Right forelimb (tissue), 1 donor: ENCODE measurements at regions not wholly inside any gene's neighbourhood (a gene's known extent, or its start where the extent isn't known, plus 50 kb on each side); places are given as distances from the start of the nearest gene placed in this dataset.

Experiments used
- DNase-seq: peaks from one replicate; pipeline ENCODE4 v3.0.0-alpha.2; 2018

- DNase-seq, result no peak
Measured at GRCh38 chr10:101301111-101301731, 52.7 kb upstream of the BTRC start.

- DNase-seq, result no peak
Measured at GRCh38 chr10:101303087-101303703, 50.8 kb upstream of the BTRC start.
